Stomach (tissue), 8 donors: ENCODE measurements at regions not wholly inside any gene's neighbourhood (a gene's known extent, or its start where the extent isn't known, plus 50 kb on each side); places are given as distances from the start of the nearest gene placed in this dataset.

Experiments used
- DNase-seq, 2 donors: peaks; one replicate each; pipeline versions ENCODE4 v3.0.0 to v3.0.0-alpha.2; 2013 to 2019
- H3K27ac ChIP-seq, 5 donors: fragments of 200-600 bp in 4 of 5; sonication (generic) in 4 of 5; one replicate each; pipeline ENCODE4 v1.5.1; 2013 to 2019; ENCODE audit warnings: mild to moderate bottlenecking in 1 of 5, moderate library complexity in 1 of 5
- H3K27me3 ChIP-seq, 3 donors: fragments of 200-600 bp; sonication (generic); one replicate each; pipeline ENCODE4 v1.5.1; 2017 to 2019; ENCODE audit warnings: mixed run types in 1 of 3
- H3K36me3 ChIP-seq, 4 donors: fragments of 200-600 bp; sonication (generic); 1 replicate in 3 of 4; 2 replicates in 1 of 4; pipeline ENCODE4 v1.5.1; 2016 to 2019
- H3K4me1 ChIP-seq, 4 donors: fragments of 200-600 bp; sonication (generic); one replicate each; pipeline ENCODE4 v1.5.1; 2016 to 2019
- H3K4me3 ChIP-seq, 4 donors: fragments of 200-600 bp; sonication (generic) in 3 of 4; one replicate each; pipeline ENCODE4 v1.5.1; 2016 to 2019; ENCODE audit warnings: mild to moderate bottlenecking in 1 of 4
- H3K9me3 ChIP-seq, 4 donors: fragments of 200-600 bp; sonication (generic); one replicate each; pipeline ENCODE4 v1.5.1; 2016 to 2019
- EP300 ChIP-seq: sonication (generic); formaldehyde crosslinking; IDR thresholded peaks from one replicate; pipeline ENCODE4 v1.6.1; 2017; ENCODE audit warnings: antibody characterized with exemption
- POLR2A ChIP-seq, 4 donors: fragments of 450-650 bp; IDR thresholded peaks; one replicate each; pipeline ENCODE4 v1.6.1; 2016; ENCODE audit warnings: antibody characterized with exemption in 4 of 4, control low read depth in 2 of 4, mild to moderate bottlenecking in 1 of 4, moderate library complexity in 1 of 4
- POLR2AphosphoS5 ChIP-seq, 3 donors: sonication (generic); formaldehyde crosslinking; IDR thresholded peaks; one replicate each; pipeline ENCODE4 v1.6.1; 2016; ENCODE audit warnings: antibody characterized with exemption in 3 of 3
- WGBS, 5 donors: extraction: QIAGEN DNeasy Blood & Tissue Kit in 3 of 5; methylation state at CpG; one replicate each; pipeline versions ENCODE4 v1.1.5 to v1.1.7; 2013 to 2018; 5-methylcytosine and 5-hydroxymethylcytosine counted together
- intact Hi-C: fragments of 100-400 bp; cut with DNase I; formaldehyde crosslinking; loops from one replicate; pipeline ENCODE4 v1.15.1; 2023; ENCODE audit warnings: low total_unique reads
- TF ChIP-seq, protein P1 (sequence below), 7 experiments: fragments of 450-650 bp in 4 of 7; fragments of 200-600 bp in 3 of 7; sonication (generic) in 3 of 7; IDR thresholded peaks; one replicate each; pipeline ENCODE4 v1.5.1; 2016 to 2019; ENCODE audit warnings: antibody characterized with exemption in 7 of 7, control low read depth in 2 of 7, mild to moderate bottlenecking in 1 of 7
- donor health status: healthy with polysubstance abuse.
- donor health status: Bipolar disorder and iron deficiency.
- donor health status: healthy.

DNA sequence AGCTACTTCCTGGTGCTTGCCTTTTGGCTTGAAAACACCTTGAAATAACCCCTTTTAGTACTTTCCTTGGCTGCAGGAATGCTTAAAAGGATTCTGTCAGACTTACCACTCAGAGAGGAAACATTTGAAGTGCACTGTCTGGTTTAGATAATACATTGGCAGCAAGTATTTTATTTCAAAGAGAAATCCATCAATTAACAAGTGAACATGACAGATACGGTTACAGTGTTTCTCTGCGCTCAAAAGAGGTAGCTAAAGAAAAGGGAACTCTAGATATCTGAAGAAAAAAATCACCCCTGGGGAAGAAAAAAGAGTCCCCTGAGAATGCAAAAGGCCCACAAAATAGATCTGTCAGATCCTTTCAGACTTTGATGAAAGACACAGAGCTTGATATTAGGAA, 421.9 kb downstream of the LRFN5 start:
- DNase-seq = no peak
- Histone ChIP-seq H3K4me3 (no peak overlapping the region), H3K27me3 (no peaks in the 10 kb centered on the region), H3K9me3 (peaks cover 0 to 16% (median 7%) of the 10 kb centered on the region in 4 donors), H3K36me3 (no peaks in the 10 kb centered on the region), H3K27ac (no peak overlapping the region), H3K4me1 (no peaks in the 10 kb centered on the region)
- intact Hi-C loops = no loop called here
- no peak for TF ChIP-seq POLR2AphosphoS5 (IDR thresholded peaks at IDR 0.05)
- no peak for TF ChIP-seq EP300
- TF ChIP-seq, protein P1, sequence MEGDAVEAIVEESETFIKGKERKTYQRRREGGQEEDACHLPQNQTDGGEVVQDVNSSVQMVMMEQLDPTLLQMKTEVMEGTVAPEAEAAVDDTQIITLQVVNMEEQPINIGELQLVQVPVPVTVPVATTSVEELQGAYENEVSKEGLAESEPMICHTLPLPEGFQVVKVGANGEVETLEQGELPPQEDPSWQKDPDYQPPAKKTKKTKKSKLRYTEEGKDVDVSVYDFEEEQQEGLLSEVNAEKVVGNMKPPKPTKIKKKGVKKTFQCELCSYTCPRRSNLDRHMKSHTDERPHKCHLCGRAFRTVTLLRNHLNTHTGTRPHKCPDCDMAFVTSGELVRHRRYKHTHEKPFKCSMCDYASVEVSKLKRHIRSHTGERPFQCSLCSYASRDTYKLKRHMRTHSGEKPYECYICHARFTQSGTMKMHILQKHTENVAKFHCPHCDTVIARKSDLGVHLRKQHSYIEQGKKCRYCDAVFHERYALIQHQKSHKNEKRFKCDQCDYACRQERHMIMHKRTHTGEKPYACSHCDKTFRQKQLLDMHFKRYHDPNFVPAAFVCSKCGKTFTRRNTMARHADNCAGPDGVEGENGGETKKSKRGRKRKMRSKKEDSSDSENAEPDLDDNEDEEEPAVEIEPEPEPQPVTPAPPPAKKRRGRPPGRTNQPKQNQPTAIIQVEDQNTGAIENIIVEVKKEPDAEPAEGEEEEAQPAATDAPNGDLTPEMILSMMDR (IDR thresholded peaks at IDR 0.05) = no peak
- 47 to 76% (median 75%) methylated on average over 2 of the region's 2 CpGs for WGBS, 5 donors

DNA sequence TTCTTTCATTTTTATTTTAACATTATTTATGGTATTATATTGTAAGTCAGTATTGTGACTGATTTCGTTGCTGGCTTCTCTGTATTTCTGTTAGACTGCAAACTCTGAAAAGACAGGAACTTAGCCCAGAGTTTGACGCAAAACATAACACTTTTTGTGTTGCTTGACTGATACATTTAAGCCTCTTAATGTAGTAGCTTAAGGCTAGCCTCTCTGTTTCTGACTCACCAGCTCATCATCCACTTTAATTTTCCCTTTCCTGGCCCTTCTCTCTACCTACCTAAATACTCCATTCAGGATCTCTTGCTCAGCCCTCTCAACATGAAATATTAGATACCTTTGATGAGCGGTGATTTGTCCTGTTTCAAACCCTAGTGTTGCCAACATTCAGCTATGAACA, 420.6 kb downstream of the LRFN5 start:
- H3K36me3 ChIP-seq = no peaks in the 10 kb centered on the region
- WGBS, 5 donors = 71 to 82% (median 75%) methylated on average over 3 of the region's 3 CpGs
- no peaks in the 10 kb centered on the region for H3K4me1 ChIP-seq
- H3K27ac ChIP-seq = no peak overlapping the region
- no peaks in the 10 kb centered on the region for H3K27me3 ChIP-seq
- DNase-seq = no peak
- H3K9me3 ChIP-seq = peaks cover 0 to 16% (median 7%) of the 10 kb centered on the region in 4 donors
- intact Hi-C loops = no loop called here
- TF ChIP-seq POLR2A (IDR thresholded peaks at IDR 0.05) (no peak), POLR2AphosphoS5 (IDR thresholded peaks at IDR 0.05) (no peak), EP300 (no peak)
- TF ChIP-seq, protein P1 (IDR thresholded peaks at IDR 0.05) = no peak
- no peak overlapping the region for H3K4me3 ChIP-seq

DNA sequence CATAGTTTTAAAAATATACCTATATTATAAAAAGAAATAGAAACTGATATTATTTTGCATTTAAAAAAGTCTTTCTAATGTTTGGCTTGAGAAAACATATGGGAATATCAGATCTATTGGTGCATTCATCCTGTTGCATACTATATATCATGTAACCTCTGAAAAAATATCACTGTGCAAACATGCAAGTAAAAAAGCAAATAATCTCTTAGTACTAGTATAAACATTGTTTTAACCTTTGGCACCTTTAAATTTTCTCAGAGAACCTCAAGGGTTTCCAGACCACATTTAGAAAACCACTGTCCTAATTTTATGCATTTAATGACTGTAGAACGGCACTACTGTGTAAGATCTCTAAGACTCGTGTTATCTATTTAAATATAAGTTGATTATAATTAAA, 416.8 kb downstream of the LRFN5 start:
- intact Hi-C loops = no loop called here
- H3K27me3 ChIP-seq = no peaks in the 10 kb centered on the region
- no peak overlapping the region for H3K27ac ChIP-seq
- H3K4me3 ChIP-seq = no peak overlapping the region
- H3K4me1 ChIP-seq = no peaks in the 10 kb centered on the region
- peaks cover 0 to 16% (median 7%) of the 10 kb centered on the region in 4 donors for H3K9me3 ChIP-seq
- no peaks in the 10 kb centered on the region for H3K36me3 ChIP-seq
- WGBS, 5 donors = 18 to 42% (median 37%) methylated on average over 2 of the region's 2 CpGs
- TF ChIP-seq EP300 (no peak), POLR2A (IDR thresholded peaks at IDR 0.05) (no peak), POLR2AphosphoS5 (IDR thresholded peaks at IDR 0.05) (no peak)
- TF ChIP-seq, protein P1 (IDR thresholded peaks at IDR 0.05) = no peak
- no peak for DNase-seq

DNA sequence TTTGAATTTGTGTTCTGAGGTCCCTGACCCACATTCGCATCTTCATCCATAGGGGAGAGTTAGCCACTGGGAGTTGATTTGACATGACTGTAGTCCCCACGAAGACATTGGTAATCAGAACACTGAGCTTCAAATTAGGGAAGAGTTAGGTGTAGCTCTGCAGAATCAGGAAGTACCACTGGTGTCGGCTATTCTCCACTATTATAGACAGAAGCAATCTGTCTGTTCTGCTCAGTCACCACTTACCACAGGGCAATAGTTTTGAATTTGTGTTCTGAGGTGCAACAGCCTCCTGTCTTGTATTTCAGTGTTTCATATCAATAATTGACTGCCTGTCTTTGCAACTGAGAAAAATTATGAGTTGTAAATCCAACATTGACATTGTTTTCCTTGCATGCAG, 407.6 kb downstream of the LRFN5 start:
- no peak for DNase-seq
- intact Hi-C loops = no loop called here
- no peaks in the 10 kb centered on the region for H3K9me3 ChIP-seq
- no peaks in the 10 kb centered on the region for H3K36me3 ChIP-seq
- no peak overlapping the region for H3K4me3 ChIP-seq
- WGBS, 5 donors = 69 to 76% (median 73%) methylated on average over 3 of the region's 3 CpGs
- no peak overlapping the region for H3K27ac ChIP-seq
- TF ChIP-seq, protein P1 (IDR thresholded peaks at IDR 0.05) = no peak
- TF ChIP-seq EP300 (no peak), POLR2A (IDR thresholded peaks at IDR 0.05) (no peak), POLR2AphosphoS5 (IDR thresholded peaks at IDR 0.05) (no peak)
- H3K4me1 ChIP-seq = no peaks in the 10 kb centered on the region
- H3K27me3 ChIP-seq = no peaks in the 10 kb centered on the region
